ENCODE measurements at regions not wholly inside any gene's neighbourhood (a gene's known extent, or its start where the extent isn't known, plus 50 kb on each side); places are given as distances from the start of the nearest gene placed in this dataset.

DNA sequence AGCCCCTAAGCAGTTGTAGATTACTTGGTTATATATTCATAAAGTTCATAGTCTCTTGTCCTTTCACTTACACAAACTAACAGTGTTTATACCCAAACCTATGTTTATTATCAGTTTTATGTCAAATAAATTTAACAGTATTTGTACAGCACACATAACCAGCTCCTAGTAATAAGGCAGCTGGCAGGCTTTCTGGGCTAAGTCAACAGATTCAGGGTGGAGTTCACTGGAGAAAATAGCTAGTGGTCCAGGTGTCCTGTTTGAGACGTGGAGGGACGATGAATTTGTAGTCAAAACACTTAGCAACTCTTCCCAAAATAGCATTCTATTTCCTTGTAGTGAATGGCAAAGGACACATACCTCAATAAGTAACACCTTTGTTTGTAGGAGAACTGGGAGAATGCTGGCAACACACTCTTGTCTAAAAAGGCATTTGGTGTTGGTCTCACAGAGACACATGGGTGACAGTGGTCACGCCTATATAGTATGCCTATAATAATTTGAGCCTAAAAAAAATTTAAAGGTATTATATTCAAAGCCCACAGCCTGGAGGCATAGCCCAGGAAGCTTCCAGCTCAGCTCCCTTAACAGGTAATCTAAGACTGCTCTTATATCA, 156.4 kb upstream of the CARMIL1 start:
- H3K9me3 ChIP-seq: no peaks in the 10 kb centered on the region
- no peaks in the 10 kb centered on the region for H3K27me3 ChIP-seq
- no peak overlapping the region for H3K27ac ChIP-seq
- DNase-seq: no peak
- TF ChIP-seq CTCF (IDR thresholded peaks at IDR 0.05): no peak
- no peak for TF ChIP-seq POLR2A (IDR thresholded peaks at IDR 0.05)
- 67 to 83% methylated on average over 3 of the region's 3 CpGs for WGBS, 2 donors
- H3K4me3 ChIP-seq: no peak overlapping the region
- intact Hi-C loops (cut with DNase I; ENCODE audit: low total_unique reads): no loop called here
- H3K4me1 ChIP-seq: no peaks in the 10 kb centered on the region
- H3K36me3 ChIP-seq (ENCODE audit: low read depth, missing control alignments): no peaks in the 10 kb centered on the region

DNA sequence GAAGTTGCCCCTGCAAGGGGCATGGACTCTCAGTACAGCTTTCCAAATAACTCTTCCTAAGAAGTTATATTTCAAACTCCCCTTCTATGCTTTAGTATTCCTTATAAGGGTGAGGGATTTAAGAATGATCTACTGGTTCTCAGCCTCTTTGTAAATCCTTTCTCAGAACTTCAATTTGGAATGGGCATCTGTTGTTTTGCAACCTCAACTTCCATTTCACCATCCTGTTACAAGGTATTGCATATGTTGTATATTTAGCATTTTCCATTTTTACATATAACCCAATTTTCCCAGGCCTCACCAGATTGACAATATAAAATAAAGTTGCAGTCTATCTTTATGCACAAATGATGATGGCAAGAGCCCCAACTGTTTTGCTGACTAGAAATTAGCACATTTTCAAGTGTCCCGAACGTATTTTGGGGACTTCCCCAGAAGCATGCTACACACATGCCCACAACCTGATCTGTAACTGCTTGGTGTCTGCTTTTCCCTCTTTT, 154.9 kb upstream of the CARMIL1 start:
- no peaks in the 10 kb centered on the region for H3K4me1 ChIP-seq
- H3K4me3 ChIP-seq: no peak overlapping the region
- H3K27me3 ChIP-seq: no peaks in the 10 kb centered on the region
- TF ChIP-seq CTCF (IDR thresholded peaks at IDR 0.05) (no peak), POLR2A (IDR thresholded peaks at IDR 0.05) (no peak)
- no peak for DNase-seq
- intact Hi-C loops (cut with DNase I; ENCODE audit: low total_unique reads): no loop called here
- no peaks in the 10 kb centered on the region for H3K9me3 ChIP-seq
- 84 to 93% methylated on average over 2 of the region's 2 CpGs for WGBS, 2 donors
- no peaks in the 10 kb centered on the region for H3K36me3 ChIP-seq (ENCODE audit: low read depth, missing control alignments)
- no peak overlapping the region for H3K27ac ChIP-seq

DNA sequence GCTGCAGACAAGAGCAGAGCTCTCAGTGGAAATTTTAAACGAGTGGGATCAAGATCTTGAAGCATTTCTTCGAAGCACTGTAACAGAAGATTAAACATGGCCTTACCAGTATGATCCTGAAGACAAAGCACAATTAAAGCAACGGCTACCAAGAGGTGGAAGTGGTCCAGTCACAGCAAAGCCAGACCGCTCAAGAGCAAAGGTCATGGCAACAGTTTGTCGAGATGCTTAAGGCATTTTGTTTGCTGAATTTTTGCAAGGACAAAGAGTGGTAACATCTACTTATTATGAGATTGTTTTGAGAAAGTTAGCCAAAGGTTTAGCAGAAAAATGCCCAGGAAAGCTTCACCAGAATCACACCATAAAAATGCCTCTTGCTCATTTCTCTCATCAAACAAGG, 153.4 kb upstream of the CARMIL1 start:
- WGBS, 2 donors: 49 to 55% methylated on average over 5 of the region's 5 CpGs
- no peak for DNase-seq
- Histone ChIP-seq H3K27me3 (no peaks in the 10 kb centered on the region), H3K4me1 (no peaks in the 10 kb centered on the region), H3K4me3 (no peak overlapping the region), H3K27ac (no peak overlapping the region), H3K9me3 (no peaks in the 10 kb centered on the region), H3K36me3 (ENCODE audit: low read depth, missing control alignments) (no peaks in the 10 kb centered on the region)
- TF ChIP-seq CTCF (IDR thresholded peaks at IDR 0.05): no peak
- no peak for TF ChIP-seq POLR2A (IDR thresholded peaks at IDR 0.05)
- intact Hi-C loops (cut with DNase I; ENCODE audit: low total_unique reads): no loop called here

DNA sequence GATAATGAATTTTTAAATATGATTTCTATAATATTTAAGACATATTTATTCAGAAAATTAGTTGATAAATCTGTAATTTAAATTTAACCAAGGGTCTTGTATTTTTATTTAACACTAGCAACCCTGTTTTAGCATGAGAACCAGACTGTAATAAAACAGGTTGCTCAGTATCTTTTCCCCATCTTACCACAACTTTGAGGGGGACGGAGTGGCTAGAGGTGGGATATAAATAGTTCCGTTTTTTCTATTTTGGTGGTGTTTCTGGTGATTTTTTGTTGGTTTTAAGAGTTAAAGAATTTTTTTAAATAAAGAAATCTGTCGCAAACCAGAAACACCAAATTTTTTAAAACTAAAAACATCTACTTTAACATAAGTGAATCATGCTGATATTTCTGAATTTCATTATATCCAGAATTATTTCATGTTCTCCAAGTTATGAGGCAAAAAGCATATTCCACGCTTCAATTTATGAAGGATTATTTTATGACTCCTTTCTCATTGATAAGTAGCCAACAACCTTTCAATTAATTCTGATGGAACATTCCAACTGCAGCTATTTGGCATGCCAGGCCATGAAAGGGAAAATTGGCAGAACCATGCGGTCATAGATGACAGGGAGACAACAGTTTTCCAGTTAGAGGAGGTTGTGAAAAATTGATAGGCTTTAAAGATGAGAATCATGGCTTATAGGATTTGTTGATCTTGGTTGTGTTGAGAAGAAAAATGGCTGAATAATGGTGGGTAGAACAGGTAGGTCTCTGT, 151.9 kb upstream of the CARMIL1 start:
- no peak overlapping the region for H3K4me3 ChIP-seq
- H3K4me1 ChIP-seq: no peaks in the 10 kb centered on the region
- no peaks in the 10 kb centered on the region for H3K27me3 ChIP-seq
- no peak overlapping the region for H3K27ac ChIP-seq
- TF ChIP-seq CTCF (IDR thresholded peaks at IDR 0.05) (no peak), POLR2A (IDR thresholded peaks at IDR 0.05) (no peak)
- intact Hi-C loops (cut with DNase I; ENCODE audit: low total_unique reads): no loop called here
- DNase-seq: no peak
- H3K9me3 ChIP-seq: no peaks in the 10 kb centered on the region
- no peaks in the 10 kb centered on the region for H3K36me3 ChIP-seq (ENCODE audit: low read depth, missing control alignments)
- 90% methylated on average over 5 of the region's 5 CpGs for WGBS, 2 donors
